ENCODE measurements at regions not wholly inside any gene's neighbourhood (a gene's known extent, or its start where the extent isn't known, plus 50 kb on each side); places are given as distances from the start of the nearest gene placed in this dataset.
"Not testable (repeated sequence)": the region's sequence is repeated elsewhere in the genome, so short reads cannot be mapped to it uniquely, and the experiment has no call there.

GRCh38 chr17:20771104-20771503 lies 191.6 kb downstream of the CDRT15L2 start:
- no peaks in the 10 kb centered on the region for H3K27me3 ChIP-seq (replicated peaks; ENCODE audit: control insufficient read depth, insufficient read depth, low read length)

GRCh38 chr17:20774472-20775135 lies 195.1 kb downstream of the CDRT15L2 start:
- no peaks in the 10 kb centered on the region for H3K27me3 ChIP-seq (replicated peaks; ENCODE audit: control insufficient read depth, insufficient read depth, low read length)
- H3K36me3 ChIP-seq (ENCODE audit: control insufficient read depth, insufficient read depth, low read length): no peaks in the 10 kb centered on the region
- no peak for TF ChIP-seq CTCF (IDR thresholded peaks at IDR 0.05; ENCODE audit: insufficient read depth, low read length, poor library complexity, severe bottlenecking)
- no peak for DNase-seq (ENCODE audit: extremely low read depth, insufficient read length)
- no peak overlapping the region for H3K4me3 ChIP-seq (replicated peaks; ENCODE audit: low read depth, low read length)

More at GRCh38 chr17:20771104-20771503, 191.6 kb downstream of the CDRT15L2 start:
- TF ChIP-seq CTCF (IDR thresholded peaks at IDR 0.05; ENCODE audit: insufficient read depth, low read length, poor library complexity, severe bottlenecking): no peak
- DNase-seq (ENCODE audit: extremely low read depth, insufficient read length): no peak
- Histone ChIP-seq H3K36me3 (ENCODE audit: control insufficient read depth, insufficient read depth, low read length) (no peaks in the 10 kb centered on the region), H3K4me3 (replicated peaks; ENCODE audit: low read depth, low read length) (no peak overlapping the region)

- TF ChIP-seq CTCF (IDR thresholded peaks at IDR 0.05; ENCODE audit: insufficient read depth, low read length, poor library complexity, severe bottlenecking): no peak
- no peaks in the 10 kb centered on the region for H3K27me3 ChIP-seq (replicated peaks; ENCODE audit: control insufficient read depth, insufficient read depth, low read length)
- H3K36me3 ChIP-seq (ENCODE audit: control insufficient read depth, insufficient read depth, low read length): no peaks in the 10 kb centered on the region
- no peak overlapping the region for H3K4me3 ChIP-seq (replicated peaks; ENCODE audit: low read depth, low read length)
- no peak for DNase-seq (ENCODE audit: extremely low read depth, insufficient read length)
Observed at GRCh38 chr17:20775331-20775730, 195.8 kb downstream of the CDRT15L2 start.

- DNase-seq (ENCODE audit: extremely low read depth, insufficient read length): no peak
- H3K4me3 ChIP-seq (replicated peaks; ENCODE audit: low read depth, low read length): no peak overlapping the region
- H3K27me3 ChIP-seq (replicated peaks; ENCODE audit: control insufficient read depth, insufficient read depth, low read length): no peaks in the 10 kb centered on the region
- no peaks in the 10 kb centered on the region for H3K36me3 ChIP-seq (ENCODE audit: control insufficient read depth, insufficient read depth, low read length)
- no peak for TF ChIP-seq CTCF (IDR thresholded peaks at IDR 0.05; ENCODE audit: insufficient read depth, low read length, poor library complexity, severe bottlenecking)
Observed at GRCh38 chr17:20779521-20779920, 200.0 kb downstream of the CDRT15L2 start.

- Histone ChIP-seq H3K27me3 (replicated peaks; ENCODE audit: control insufficient read depth, insufficient read depth, low read length) (no peaks in the 10 kb centered on the region), H3K4me3 (replicated peaks; ENCODE audit: low read depth, low read length) (no peak overlapping the region), H3K36me3 (ENCODE audit: control insufficient read depth, insufficient read depth, low read length) (no peaks in the 10 kb centered on the region)
- TF ChIP-seq CTCF (IDR thresholded peaks at IDR 0.05; ENCODE audit: insufficient read depth, low read length, poor library complexity, severe bottlenecking): no peak
- no peak for DNase-seq (ENCODE audit: extremely low read depth, insufficient read length)
Observed at GRCh38 chr17:20781260-20781659, 201.7 kb downstream of the CDRT15L2 start.

GRCh38 chr17:20781869-20782268 lies 202.3 kb downstream of the CDRT15L2 start:
- not testable (repeated sequence) for H3K36me3 ChIP-seq (ENCODE audit: control insufficient read depth, insufficient read depth, low read length); H3K27me3 ChIP-seq (replicated peaks; ENCODE audit: control insufficient read depth, insufficient read depth, low read length); DNase-seq (ENCODE audit: extremely low read depth, insufficient read length); H3K4me3 ChIP-seq (replicated peaks; ENCODE audit: low read depth, low read length)
